Right ventricle myocardium superior (tissue), 1 donor: ENCODE measurements at regions not wholly inside any gene's neighbourhood (a gene's known extent, or its start where the extent isn't known, plus 50 kb on each side); places are given as distances from the start of the nearest gene placed in this dataset.
"Not testable (repeated sequence)": the region's sequence is repeated elsewhere in the genome, so short reads cannot be mapped to it uniquely, and the experiment has no call there.

Source experiments
- ATAC-seq: fragments of 200-7000 bp; cut with Tn5 transposase; one replicate; pipeline ENCODE4 v1.9.1; 2020; ENCODE audit warnings: mild to moderate bottlenecking; ENCODE audit not compliant: poor library complexity
- DNase-seq: peaks from one replicate; pipeline ENCODE4 v3.0.0-alpha.2; 2020
- intact Hi-C: fragments of 100-400 bp; cut with DNase I; formaldehyde crosslinking; loops from one replicate; pipeline ENCODE4 v1.11.2; 2022
- donor health status: DM: no; HTN: yes; CAD: no; lungs with severe emphysema.

GRCh38 chr10:53395449-53395848 lies 622.9 kb upstream of the MBL2 start:
- ATAC-seq (no peak), DNase-seq (no peak)
- intact Hi-C loops = no loop called here

GRCh38 chr10:53387562-53387961 lies 615.0 kb upstream of the MBL2 start:
- no peak for ATAC-seq
- no peak for DNase-seq
- intact Hi-C loops = no loop called here

- intact Hi-C loops = no loop called here
- ATAC-seq = no peak
- DNase-seq = no peak
Measured at GRCh38 chr10:53382543-53382942, 610.0 kb upstream of the MBL2 start.

GRCh38 chr10:53379956-53380355 lies 607.4 kb upstream of the MBL2 start:
- no peak for DNase-seq
- intact Hi-C loops = no loop called here
- ATAC-seq = no peak

GRCh38 chr10:53370347-53370746 lies 597.8 kb upstream of the MBL2 start:
- no peak for DNase-seq
- ATAC-seq = no peak
- intact Hi-C loops = no loop called here

- no peak for ATAC-seq
- no peak for DNase-seq
Measured at GRCh38 chr10:53361936-53362335, 589.4 kb upstream of the MBL2 start.

GRCh38 chr10:53361281-53361680 lies 588.7 kb upstream of the MBL2 start:
- intact Hi-C loops = no loop called here

More at GRCh38 chr10:53361936-53362335, 589.4 kb upstream of the MBL2 start:
- intact Hi-C loops = no loop called here

GRCh38 chr10:53358978-53359377 lies 586.4 kb upstream of the MBL2 start:
- DNase-seq, intact Hi-C loops, ATAC-seq: not testable (repeated sequence)

More at GRCh38 chr10:53361281-53361680, 588.7 kb upstream of the MBL2 start:
- ATAC-seq = no peak
- DNase-seq = no peak

GRCh38 chr10:53358536-53358935 lies 586.0 kb upstream of the MBL2 start:
- no peak for ATAC-seq
- intact Hi-C loops = no loop called here
- DNase-seq = no peak

- ATAC-seq = no peak
- intact Hi-C loops = no loop called here
Measured at GRCh38 chr10:53357587-53357986, 585.0 kb upstream of the MBL2 start.

GRCh38 chr10:53356616-53357349 lies 584.2 kb upstream of the MBL2 start:
- no peak for DNase-seq
- intact Hi-C loops = no loop called here
- no peak for ATAC-seq

More at GRCh38 chr10:53357587-53357986, 585.0 kb upstream of the MBL2 start:
- DNase-seq = no peak

- intact Hi-C loops, ATAC-seq, DNase-seq: not testable (repeated sequence)
Measured at GRCh38 chr10:53342531-53342930, 569.9 kb upstream of the MBL2 start.

- DNase-seq, intact Hi-C loops: not testable (repeated sequence)
Measured at GRCh38 chr10:53338199-53338598, 565.6 kb upstream of the MBL2 start.

GRCh38 chr10:53335803-53336422 lies 563.3 kb upstream of the MBL2 start:
- ATAC-seq, DNase-seq, intact Hi-C loops: not testable (repeated sequence)

More at GRCh38 chr10:53338199-53338598, 565.6 kb upstream of the MBL2 start:
- not testable (repeated sequence) for ATAC-seq

GRCh38 chr10:53331460-53331859 lies 558.9 kb upstream of the MBL2 start:
- no peak for DNase-seq
- no peak for ATAC-seq
- intact Hi-C loops = no loop called here

- DNase-seq, ATAC-seq, intact Hi-C loops: not testable (repeated sequence)
Measured at GRCh38 chr10:53326401-53327305, 554.1 kb upstream of the MBL2 start.

- no peak for ATAC-seq
- intact Hi-C loops = no loop called here
- no peak for DNase-seq
Measured at GRCh38 chr10:53325066-53325465, 552.5 kb upstream of the MBL2 start.

- DNase-seq (no peak), ATAC-seq (no peak)
- intact Hi-C loops = no loop called here
Measured at GRCh38 chr10:53315709-53316108, 543.1 kb upstream of the MBL2 start.

- DNase-seq = no peak
- ATAC-seq = no peak
- intact Hi-C loops = no loop called here
Measured at GRCh38 chr10:53314876-53315275, 542.3 kb upstream of the MBL2 start.
